GM12878 (cell line): ENCODE measurements at regions not wholly inside any gene's neighbourhood (a gene's known extent, or its start where the extent isn't known, plus 50 kb on each side); places are given as distances from the start of the nearest gene placed in this dataset.

Source experiments
- CBFB ChIP-seq: IDR thresholded peaks from 2 replicates; pipeline ENCODE4 v1.6.1; 2016; ENCODE audit warnings: antibody characterized with exemption, low read depth
- EZH2 ChIP-seq: IDR thresholded peaks from 2 replicates; pipeline ENCODE4 v1.6.1; 2012; ENCODE audit warnings: low read depth, mild to moderate bottlenecking, control low read depth, inconsistent platforms, low read length, borderline replicate concordance; ENCODE audit not compliant: control insufficient read depth
- GABPA ChIP-seq: IDR thresholded peaks from 2 replicates; pipeline ENCODE4 v1.6.1; 2014; ENCODE audit warnings: antibody characterized with exemption, low read depth, mild to moderate bottlenecking, inconsistent platforms
- MTA3 ChIP-seq: IDR thresholded peaks from 2 replicates; pipeline ENCODE4 v1.6.1; 2012; ENCODE audit warnings: low read length, inconsistent platforms, borderline replicate concordance
- NFYB ChIP-seq: IDR thresholded peaks from 2 replicates; pipeline ENCODE4 v1.6.1; 2011; ENCODE audit warnings: low read depth, mild to moderate bottlenecking, low read length, improper control_type of control experiment, moderate library complexity; ENCODE audit not compliant: insufficient read depth
- NRF1 ChIP-seq: conservative IDR thresholded peaks from 2 replicates; pipeline ENCODE4 v1.6.1; 2011; ENCODE audit warnings: mild to moderate bottlenecking, low read depth, low read length, improper control_type of control experiment
- POLR2AphosphoS5 ChIP-seq: IDR thresholded peaks from 2 replicates; pipeline ENCODE4 v1.6.1; 2011; ENCODE audit warnings: mild to moderate bottlenecking, low read length, inconsistent platforms
- RAD21 ChIP-seq: IDR thresholded peaks from 2 replicates; pipeline ENCODE4 v1.6.1; 2011; ENCODE audit warnings: mild to moderate bottlenecking, low read depth, low read length, moderate library complexity; ENCODE audit not compliant: insufficient read depth
- RCOR1 ChIP-seq: conservative IDR thresholded peaks from 2 replicates; pipeline ENCODE4 v1.6.1; 2012; ENCODE audit warnings: low read depth, low read length, improper control_type of control experiment
- SRF ChIP-seq, 2 experiments: IDR thresholded peaks; 2 replicates each; pipeline ENCODE4 v1.6.1; 2011; ENCODE audit warnings: low read depth in 2 of 2, low read length in 2 of 2, mild to moderate bottlenecking in 1 of 2, moderate library complexity in 1 of 2
- TF ChIP-seq, protein P1 (sequence below), 3 experiments: IDR thresholded peaks in 2 of 3; conservative IDR thresholded peaks in 1 of 3; 2 replicates each; pipeline ENCODE4 v1.5.1; 2011; ENCODE audit warnings: low read depth in 3 of 3, low read length in 3 of 3, mild to moderate bottlenecking in 3 of 3, control low read depth in 2 of 3, moderate library complexity in 2 of 3, inconsistent platforms in 1 of 3, mixed read lengths in 1 of 3; ENCODE audit not compliant: control insufficient read depth in 2 of 3, insufficient read depth in 1 of 3; ENCODE audit errors: extremely low read depth in 1 of 3
- TF ChIP-seq, protein P2 (sequence below): IDR thresholded peaks from 2 replicates; pipeline ENCODE4 v1.6.1; 2012; ENCODE audit warnings: low read depth, low read length, improper control_type of control experiment

DNA sequence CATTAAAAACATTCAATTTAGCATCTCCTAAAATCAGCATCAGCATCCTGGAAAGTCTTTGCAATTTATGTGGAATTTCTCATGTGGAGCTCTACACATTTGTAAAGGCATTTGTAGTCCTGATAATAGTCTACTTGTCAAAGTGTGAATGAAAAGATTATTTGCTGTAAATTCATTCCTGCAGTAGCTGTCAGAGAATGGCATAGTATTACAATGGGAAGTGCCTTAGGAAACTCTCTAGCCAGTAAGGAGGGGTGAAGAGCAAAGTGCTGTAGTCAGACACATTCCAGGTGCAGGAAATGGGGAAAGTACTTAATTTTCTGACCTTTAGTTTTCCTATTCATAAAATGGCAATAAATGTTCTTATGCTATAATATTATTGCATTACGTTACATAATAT is 627.9 kb downstream of the KCTD16 start:
- TF ChIP-seq, protein P1, sequence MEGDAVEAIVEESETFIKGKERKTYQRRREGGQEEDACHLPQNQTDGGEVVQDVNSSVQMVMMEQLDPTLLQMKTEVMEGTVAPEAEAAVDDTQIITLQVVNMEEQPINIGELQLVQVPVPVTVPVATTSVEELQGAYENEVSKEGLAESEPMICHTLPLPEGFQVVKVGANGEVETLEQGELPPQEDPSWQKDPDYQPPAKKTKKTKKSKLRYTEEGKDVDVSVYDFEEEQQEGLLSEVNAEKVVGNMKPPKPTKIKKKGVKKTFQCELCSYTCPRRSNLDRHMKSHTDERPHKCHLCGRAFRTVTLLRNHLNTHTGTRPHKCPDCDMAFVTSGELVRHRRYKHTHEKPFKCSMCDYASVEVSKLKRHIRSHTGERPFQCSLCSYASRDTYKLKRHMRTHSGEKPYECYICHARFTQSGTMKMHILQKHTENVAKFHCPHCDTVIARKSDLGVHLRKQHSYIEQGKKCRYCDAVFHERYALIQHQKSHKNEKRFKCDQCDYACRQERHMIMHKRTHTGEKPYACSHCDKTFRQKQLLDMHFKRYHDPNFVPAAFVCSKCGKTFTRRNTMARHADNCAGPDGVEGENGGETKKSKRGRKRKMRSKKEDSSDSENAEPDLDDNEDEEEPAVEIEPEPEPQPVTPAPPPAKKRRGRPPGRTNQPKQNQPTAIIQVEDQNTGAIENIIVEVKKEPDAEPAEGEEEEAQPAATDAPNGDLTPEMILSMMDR (IDR thresholded peaks at IDR 0.05 in 2 of 3, conservative IDR thresholded peaks at IDR 0.05 in 1 of 3; ENCODE audit: control insufficient read depth in 2 of 3, extremely low read depth in 1 of 3, insufficient read depth in 1 of 3, low read depth in 3 of 3, low read length in 3 of 3) = no peak
- TF ChIP-seq, protein P2, sequence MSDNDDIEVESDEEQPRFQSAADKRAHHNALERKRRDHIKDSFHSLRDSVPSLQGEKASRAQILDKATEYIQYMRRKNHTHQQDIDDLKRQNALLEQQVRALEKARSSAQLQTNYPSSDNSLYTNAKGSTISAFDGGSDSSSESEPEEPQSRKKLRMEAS = no peak
- TF ChIP-seq SRF (IDR thresholded peaks at IDR 0.05; ENCODE audit: low read depth in 2 of 2, low read length in 2 of 2) = no peak
- no peak for TF ChIP-seq NFYB
- no peak for TF ChIP-seq RCOR1
- no peak for TF ChIP-seq MTA3
- TF ChIP-seq POLR2AphosphoS5 = no peak
- no peak for TF ChIP-seq EZH2
- no peak for TF ChIP-seq NRF1
- no peak for TF ChIP-seq CBFB
- no peak for TF ChIP-seq RAD21
- TF ChIP-seq GABPA = no peak
